B cell (primary cell): ENCODE measurements at regions not wholly inside any gene's neighbourhood (a gene's known extent, or its start where the extent isn't known, plus 50 kb on each side); places are given as distances from the start of the nearest gene placed in this dataset.
"Not testable (repeated sequence)": the region's sequence is repeated elsewhere in the genome, so short reads cannot be mapped to it uniquely, and the experiment has no call there.

ENCODE experiments used
- ATAC-seq: fragments of 200-7000 bp; cut with Tn5 transposase; one replicate; pipeline ENCODE4 v1.10.0; 2021; ENCODE audit warnings: low read depth, mild to moderate bottlenecking, moderate number of reproducible peaks, moderate library complexity
- CTCF ChIA-PET: fragments of 350-600 bp; sonication (Branson Sonifier 250); formaldehyde crosslinking; loops from one replicate; lab custom pipeline; 2021; ENCODE audit warnings: antibody characterized with exemption, inconsistent platforms; lab: Charles Lee
- POLR2A ChIA-PET: fragments of 350-600 bp; sonication (Branson Sonifier 250); formaldehyde crosslinking; loops from one replicate; lab custom pipeline; 2021; ENCODE audit warnings: antibody characterized with exemption; lab: Charles Lee
- DNase-seq: peaks from one replicate; pipeline ENCODE4 v3.0.0; 2013
- H2AFZ ChIP-seq: 2 replicates; pipeline ENCODE4 v1.6.1; 2012; ENCODE audit warnings: mild to moderate bottlenecking, low read depth, low read length; ENCODE audit not compliant: insufficient read depth, poor library complexity, severe bottlenecking
- H3K27ac ChIP-seq, 2 donors: 1 replicate in 1 of 2; 2 replicates in 1 of 2; pipeline ENCODE4 v1.5.1; 2012 to 2013; ENCODE audit warnings: low read length in 2 of 2, mild to moderate bottlenecking in 2 of 2, moderate library complexity in 1 of 2
- H3K27me3 ChIP-seq, 4 experiments: fragments of 200-600 bp in 1 of 4; sonication (generic) in 1 of 4; replicated peaks in 1 of 4; 1 replicate in 2 of 4; 2 replicates in 2 of 4; pipeline versions ENCODE4 v1.6.1 to v1.7.0; 2013 to 2016; ENCODE audit warnings: low read length in 3 of 4, mild to moderate bottlenecking in 2 of 4, mixed read lengths in 1 of 4, moderate library complexity in 1 of 4; ENCODE audit not compliant: insufficient read depth in 4 of 4, control insufficient read depth in 3 of 4; ENCODE audit errors: control extremely low read depth in 1 of 4
- H3K36me3 ChIP-seq, 2 experiments: replicated peaks in 1 of 2; 1 replicate in 1 of 2; 2 replicates in 1 of 2; pipeline versions ENCODE4 v1.6.1 to v1.7.1; 2013; ENCODE audit warnings: low read length in 1 of 2; ENCODE audit not compliant: insufficient read depth in 2 of 2, control insufficient read depth in 1 of 2; ENCODE audit errors: control extremely low read depth in 1 of 2, extremely low read depth in 1 of 2
- H3K4me1 ChIP-seq, 2 donors: fragments of 200-600 bp in 1 of 2; sonication (generic) in 1 of 2; 1 replicate in 1 of 2; 2 replicates in 1 of 2; pipeline versions ENCODE4 v1.5.1 to v1.6.1; 2013 to 2017; ENCODE audit warnings: low read length in 2 of 2; ENCODE audit not compliant: control insufficient read depth in 2 of 2, insufficient read depth in 2 of 2
- H3K4me2 ChIP-seq: replicated peaks from 2 replicates; pipeline ENCODE3; 2012; ENCODE audit warnings: mild to moderate bottlenecking, low read depth, low read length; ENCODE audit not compliant: poor library complexity, severe bottlenecking
- H3K4me3 ChIP-seq, 5 experiments: fragments of 200-600 bp in 1 of 5; sonication (generic) in 1 of 5; 1 replicate in 3 of 5; 2 replicates in 2 of 5; pipeline versions ENCODE4 v1.5.1 to v1.7.0; 2011 to 2016; ENCODE audit warnings: low read length in 4 of 5, mild to moderate bottlenecking in 4 of 5, low read depth in 2 of 5, control low read depth in 1 of 5, moderate library complexity in 1 of 5; ENCODE audit not compliant: insufficient read depth in 1 of 5; ENCODE audit errors: control extremely low read depth in 1 of 5, extremely low read depth in 1 of 5
- H3K79me2 ChIP-seq: fragments of 200-600 bp; sonication (generic); one replicate; pipeline ENCODE4 v1.6.0; 2016; ENCODE audit warnings: low read length; ENCODE audit not compliant: control insufficient read depth, insufficient read depth
- H3K9ac ChIP-seq: fragments of 200-600 bp; sonication (generic); 2 replicates; pipeline ENCODE4 v1.6.1; 2017; ENCODE audit warnings: mild to moderate bottlenecking, low read length, moderate library complexity
- H3K9me3 ChIP-seq, 3 donors: one replicate each; pipeline versions ENCODE4 v1.6.1 to v1.7.1; 2013; ENCODE audit warnings: low read length in 2 of 3; ENCODE audit not compliant: control insufficient read depth in 2 of 3, insufficient read depth in 1 of 3; ENCODE audit errors: control extremely low read depth in 1 of 3
- H4K20me1 ChIP-seq: 2 replicates; pipeline ENCODE4 v1.6.0; 2012; ENCODE audit warnings: mild to moderate bottlenecking, low read length; ENCODE audit not compliant: insufficient read depth, control insufficient read depth, poor library complexity, severe bottlenecking
- H3K27ac Mint-ChIP-seq: one replicate; pipeline ENCODE4 v1.8.0; 2021; ENCODE audit warnings: mixed read lengths
- H3K27me3 Mint-ChIP-seq: one replicate; pipeline ENCODE4 v1.8.0; 2021; ENCODE audit warnings: mixed read lengths
- H3K4me1 Mint-ChIP-seq: one replicate; pipeline ENCODE4 v1.8.0; 2021; ENCODE audit warnings: mixed read lengths
- H3K4me3 Mint-ChIP-seq: one replicate; pipeline ENCODE4 v1.8.0; 2021; ENCODE audit warnings: mixed read lengths
- H3K9me3 Mint-ChIP-seq: one replicate; pipeline ENCODE4 v1.8.0; 2022; ENCODE audit warnings: mixed read lengths; ENCODE audit not compliant: insufficient read depth
- CTCF ChIP-seq: fragments of 200-600 bp; IDR thresholded peaks from one replicate; pipeline ENCODE4 v1.8.0; 2022; ENCODE audit warnings: antibody characterized with exemption, mild to moderate bottlenecking
- EZH2 ChIP-seq: IDR thresholded peaks from 2 replicates; pipeline ENCODE4 v1.6.1; 2012; ENCODE audit warnings: borderline replicate concordance, low read depth, mild to moderate bottlenecking, moderate library complexity, low read length; ENCODE audit not compliant: insufficient read depth, poor library complexity, severe bottlenecking
- WGBS: methylation state at CpG from one replicate; pipeline ENCODE4 v1.1.5; 2013; ENCODE audit warnings: missing lambda C conversion rate; ENCODE audit not compliant: insufficient coverage; 5-methylcytosine and 5-hydroxymethylcytosine counted together
- intact Hi-C: fragments of 100-400 bp; cut with micrococcal nuclease; formaldehyde crosslinking; loops from one replicate; pipeline ENCODE4 v1.10.0; 2022

DNA sequence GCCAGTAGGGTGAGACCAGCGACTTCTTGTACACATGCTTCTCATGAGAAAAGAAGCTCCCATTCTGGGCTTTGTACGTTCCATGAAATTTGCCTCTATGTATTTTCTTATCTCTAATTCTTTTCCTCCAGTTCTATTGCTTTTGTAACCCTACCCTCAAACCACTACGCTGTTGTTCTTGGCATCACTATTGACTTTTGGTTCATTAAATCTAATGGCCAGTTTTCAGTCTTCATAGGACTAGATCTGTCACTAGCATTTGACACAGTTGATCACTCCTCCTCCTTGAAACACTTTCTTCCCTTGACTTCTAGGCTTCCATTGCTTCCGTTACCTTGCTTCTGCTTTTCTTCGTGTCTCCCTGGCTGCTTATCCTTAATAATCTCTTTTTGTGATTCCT is 121.7 kb upstream of the GOLGA6L4 start:
- no peaks in the 10 kb centered on the region for H3K9me3 ChIP-seq
- no peak overlapping the region for H3K4me2 ChIP-seq
- TF ChIP-seq EZH2 = no peak
- no peak for TF ChIP-seq CTCF
- no peaks in the 10 kb centered on the region for H3K9me3 Mint-ChIP-seq
- ChIA-PET POLR2A (no interaction called here), CTCF (no interaction called here)
- intact Hi-C loops = no loop called here
- 95% methylated on average over 4 of the region's 5 CpGs for WGBS
- H3K27me3 Mint-ChIP-seq = peaks cover 34% of the 10 kb centered on the region
- H3K4me3 Mint-ChIP-seq = no peak overlapping the region
- no peaks in the 10 kb centered on the region for H4K20me1 ChIP-seq
- ATAC-seq (no peak), DNase-seq (no peak)
- no peaks in the 10 kb centered on the region for H3K79me2 ChIP-seq
- H3K4me3 ChIP-seq = no peak overlapping the region
- no peaks in the 10 kb centered on the region for H3K36me3 ChIP-seq
- peaks cover 0 to 3% (median 0%) of the 10 kb centered on the region in 4 experiments for H3K27me3 ChIP-seq
- no peak overlapping the region for H3K9ac ChIP-seq
- H3K4me1 ChIP-seq = no peaks in the 10 kb centered on the region
- H3K4me1 Mint-ChIP-seq = no peaks in the 10 kb centered on the region
- no peak overlapping the region for H3K27ac ChIP-seq
- H3K27ac Mint-ChIP-seq = no peak overlapping the region
- H2AFZ ChIP-seq = no peak overlapping the region

GRCh38 chr15:84114680-84115079 is 120.9 kb upstream of the GOLGA6L4 start:
- H2AFZ ChIP-seq, H3K4me1 Mint-ChIP-seq, H3K36me3 ChIP-seq, H3K4me1 ChIP-seq, DNase-seq, CTCF ChIA-PET, H4K20me1 ChIP-seq, H3K4me2 ChIP-seq, H3K9ac ChIP-seq, H3K4me3 Mint-ChIP-seq, H3K9me3 ChIP-seq, ATAC-seq, intact Hi-C loops, H3K27ac Mint-ChIP-seq, POLR2A ChIA-PET, H3K27ac ChIP-seq, H3K79me2 ChIP-seq, H3K4me3 ChIP-seq, H3K27me3 ChIP-seq, H3K9me3 Mint-ChIP-seq: not testable (repeated sequence)
- H3K27me3 Mint-ChIP-seq = peaks cover 27% of the 10 kb centered on the region
- 96% methylated on average over 4 of the region's 7 CpGs for WGBS

GRCh38 chr15:84119351-84119750 is 116.2 kb upstream of the GOLGA6L4 start:
- H3K9me3 ChIP-seq, H3K36me3 ChIP-seq, H4K20me1 ChIP-seq, H3K9me3 Mint-ChIP-seq, H3K27me3 ChIP-seq, ATAC-seq, H3K4me1 Mint-ChIP-seq, H3K4me1 ChIP-seq, H3K79me2 ChIP-seq, H3K4me2 ChIP-seq, H2AFZ ChIP-seq, POLR2A ChIA-PET, H3K9ac ChIP-seq, H3K4me3 Mint-ChIP-seq, H3K4me3 ChIP-seq, H3K27ac Mint-ChIP-seq, H3K27ac ChIP-seq, intact Hi-C loops, DNase-seq, CTCF ChIA-PET: not testable (repeated sequence)
- H3K27me3 Mint-ChIP-seq = peaks cover 18% of the 10 kb centered on the region
- WGBS = no CpG with 5 or more reads among the region's 1 CpG
